SU-DHL-6 (cell line): ENCODE measurements at regions not wholly inside any gene's neighbourhood (a gene's known extent, or its start where the extent isn't known, plus 50 kb on each side); places are given as distances from the start of the nearest gene placed in this dataset.

Experiments
- EZH2phosphoT487 ChIP-seq: fragments of 200-600 bp; sonication (generic), shearing (Covaris generic); conservative IDR thresholded peaks from 2 replicates; pipeline ENCODE4 v1.6.1; 2018; ENCODE audit warnings: mild to moderate bottlenecking, antibody characterized with exemption, low read length, moderate library complexity, mixed read lengths
- TF ChIP-seq, protein P1 (sequence below): fragments of 200-600 bp; sonication (generic); IDR thresholded peaks from one replicate; pipeline ENCODE4 v1.5.1; 2017; ENCODE audit warnings: antibody characterized with exemption, mild to moderate bottlenecking, low read length, moderate library complexity; ENCODE audit not compliant: insufficient read depth, poor library complexity, severe bottlenecking

DNA sequence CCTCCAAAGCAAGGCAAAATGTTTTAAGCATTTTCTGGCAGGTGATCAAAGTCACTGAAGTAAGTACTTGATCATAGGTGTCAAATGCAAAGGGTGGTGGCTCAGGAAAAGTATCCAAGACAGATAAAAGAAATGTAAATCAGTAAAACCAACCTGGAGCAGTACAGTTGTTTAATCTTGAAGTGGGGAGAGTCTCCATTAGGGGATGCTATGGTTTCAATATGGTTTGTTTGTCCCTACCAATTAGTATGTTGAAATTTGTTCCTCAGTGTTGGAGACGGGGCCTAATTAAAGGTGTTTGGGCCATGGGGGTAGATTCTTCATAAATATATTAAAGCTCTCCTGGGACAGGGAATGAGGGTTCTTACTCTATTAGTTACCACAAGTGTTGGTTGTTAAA, 1781.7 kb upstream of the PRR20A start:
- TF ChIP-seq, protein P1, sequence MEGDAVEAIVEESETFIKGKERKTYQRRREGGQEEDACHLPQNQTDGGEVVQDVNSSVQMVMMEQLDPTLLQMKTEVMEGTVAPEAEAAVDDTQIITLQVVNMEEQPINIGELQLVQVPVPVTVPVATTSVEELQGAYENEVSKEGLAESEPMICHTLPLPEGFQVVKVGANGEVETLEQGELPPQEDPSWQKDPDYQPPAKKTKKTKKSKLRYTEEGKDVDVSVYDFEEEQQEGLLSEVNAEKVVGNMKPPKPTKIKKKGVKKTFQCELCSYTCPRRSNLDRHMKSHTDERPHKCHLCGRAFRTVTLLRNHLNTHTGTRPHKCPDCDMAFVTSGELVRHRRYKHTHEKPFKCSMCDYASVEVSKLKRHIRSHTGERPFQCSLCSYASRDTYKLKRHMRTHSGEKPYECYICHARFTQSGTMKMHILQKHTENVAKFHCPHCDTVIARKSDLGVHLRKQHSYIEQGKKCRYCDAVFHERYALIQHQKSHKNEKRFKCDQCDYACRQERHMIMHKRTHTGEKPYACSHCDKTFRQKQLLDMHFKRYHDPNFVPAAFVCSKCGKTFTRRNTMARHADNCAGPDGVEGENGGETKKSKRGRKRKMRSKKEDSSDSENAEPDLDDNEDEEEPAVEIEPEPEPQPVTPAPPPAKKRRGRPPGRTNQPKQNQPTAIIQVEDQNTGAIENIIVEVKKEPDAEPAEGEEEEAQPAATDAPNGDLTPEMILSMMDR, result no peak
- TF ChIP-seq EZH2phosphoT487, result no peak
